ENCODE measurements at regions not wholly inside any gene's neighbourhood (a gene's known extent, or its start where the extent isn't known, plus 50 kb on each side); places are given as distances from the start of the nearest gene placed in this dataset.

DNA sequence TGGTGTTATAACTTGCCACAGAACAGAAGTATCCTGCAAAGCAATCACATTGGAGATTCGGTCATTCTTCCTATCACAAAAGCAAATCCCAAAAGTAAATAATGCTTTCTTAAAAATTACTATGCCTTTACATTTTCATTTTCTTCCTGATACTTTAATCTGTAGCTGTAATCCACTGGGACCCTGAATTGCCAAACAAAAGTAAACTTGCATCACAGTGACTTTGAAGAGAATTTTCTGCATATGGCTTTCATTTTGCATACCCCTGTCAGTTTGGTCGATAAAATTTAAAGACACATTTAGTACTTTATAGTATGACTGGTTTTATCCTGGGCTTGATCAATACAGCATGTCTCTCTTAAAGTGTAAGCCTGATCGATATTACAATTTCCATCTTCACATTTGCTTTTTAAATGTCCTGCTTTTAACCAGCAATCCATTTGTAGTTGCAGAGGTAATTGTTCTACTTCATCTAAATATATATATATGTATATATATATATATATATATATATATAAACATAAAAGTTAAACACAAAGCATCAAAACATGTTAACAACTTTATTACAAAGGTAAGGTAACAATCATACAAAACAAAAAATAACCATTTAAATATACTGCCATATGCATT is 53.7 kb upstream of the PLEKHA5 start:
- no peaks in the 10 kb centered on the region for H3F3A ChIP-seq (ENCODE audit: low read length, unreplicated experiment)

More for the DNA sequence above, 53.7 kb upstream of the PLEKHA5 start:
- TF ChIP-seq EZH2phosphoT487 (IDR thresholded peaks at IDR 0.05; ENCODE audit: borderline replicate concordance, low read length) (no peak), EZH2 (IDR thresholded peaks at IDR 0.05; ENCODE audit: low read length, unreplicated experiment) (no peak)
- TF ChIP-seq, protein P1, sequence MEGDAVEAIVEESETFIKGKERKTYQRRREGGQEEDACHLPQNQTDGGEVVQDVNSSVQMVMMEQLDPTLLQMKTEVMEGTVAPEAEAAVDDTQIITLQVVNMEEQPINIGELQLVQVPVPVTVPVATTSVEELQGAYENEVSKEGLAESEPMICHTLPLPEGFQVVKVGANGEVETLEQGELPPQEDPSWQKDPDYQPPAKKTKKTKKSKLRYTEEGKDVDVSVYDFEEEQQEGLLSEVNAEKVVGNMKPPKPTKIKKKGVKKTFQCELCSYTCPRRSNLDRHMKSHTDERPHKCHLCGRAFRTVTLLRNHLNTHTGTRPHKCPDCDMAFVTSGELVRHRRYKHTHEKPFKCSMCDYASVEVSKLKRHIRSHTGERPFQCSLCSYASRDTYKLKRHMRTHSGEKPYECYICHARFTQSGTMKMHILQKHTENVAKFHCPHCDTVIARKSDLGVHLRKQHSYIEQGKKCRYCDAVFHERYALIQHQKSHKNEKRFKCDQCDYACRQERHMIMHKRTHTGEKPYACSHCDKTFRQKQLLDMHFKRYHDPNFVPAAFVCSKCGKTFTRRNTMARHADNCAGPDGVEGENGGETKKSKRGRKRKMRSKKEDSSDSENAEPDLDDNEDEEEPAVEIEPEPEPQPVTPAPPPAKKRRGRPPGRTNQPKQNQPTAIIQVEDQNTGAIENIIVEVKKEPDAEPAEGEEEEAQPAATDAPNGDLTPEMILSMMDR (conservative IDR thresholded peaks at IDR 0.05; ENCODE audit: low read depth, low read length): no peak
- Histone ChIP-seq H3K9ac (ENCODE audit: low read length) (no peak overlapping the region), H3K27me3 (ENCODE audit: low read length) (no peaks in the 10 kb centered on the region), H3K79me2 (ENCODE audit: low read length) (no peaks in the 10 kb centered on the region), H3K36me3 (ENCODE audit: low read depth, low read length) (no peaks in the 10 kb centered on the region), H3K9me3 (ENCODE audit: low read length) (no peaks in the 10 kb centered on the region), H3K27ac (ENCODE audit: low read length) (no peak overlapping the region), H3K4me2 (ENCODE audit: low read length) (no peak overlapping the region), H3K4me1 (ENCODE audit: insufficient read depth, low read length) (no peaks in the 10 kb centered on the region), H3K9me2 (replicated peaks; ENCODE audit: low read length) (no peaks in the 10 kb centered on the region), H2AFZ (ENCODE audit: low read length) (no peak overlapping the region), H3K4me3 (ENCODE audit: low read length) (no peak overlapping the region), H4K20me1 (ENCODE audit: low read length) (no peaks in the 10 kb centered on the region)
- no TSS peak for BruUV-seq (replicated peaks)
- DNase-seq (no peak), ATAC-seq (no peak)
- intact Hi-C loops (cut with micrococcal nuclease): no loop called here
- CTCF ChIA-PET: no interaction called here
- POLR2A ChIA-PET (ENCODE audit: unreplicated experiment): no interaction called here

Data from PC-3 (cell line).